Right lobe of liver (tissue), 4 donors: ENCODE measurements at regions not wholly inside any gene's neighbourhood (a gene's known extent, or its start where the extent isn't known, plus 50 kb on each side); places are given as distances from the start of the nearest gene placed in this dataset.

Experiments used
- POLR2A ChIP-seq: fragments of 450-650 bp; IDR thresholded peaks from one replicate; pipeline ENCODE4 v1.6.1; 2017; ENCODE audit warnings: antibody characterized with exemption, mild to moderate bottlenecking
- TF ChIP-seq, protein P1 (sequence below), 4 donors: fragments of 200-600 bp in 3 of 4; fragments of 450-650 bp in 1 of 4; IDR thresholded peaks; one replicate each; pipeline versions ENCODE4 v1.5.1 to v1.8.0; 2016 to 2022; ENCODE audit warnings: antibody characterized with exemption in 4 of 4, mild to moderate bottlenecking in 2 of 4
- donor health status: DM: no; HTN: no; CAD: no.
- donor health status: DM: no; HTN: no; CAD: no.
- donor health status: DM: no; HTN: yes; CAD: no.

DNA sequence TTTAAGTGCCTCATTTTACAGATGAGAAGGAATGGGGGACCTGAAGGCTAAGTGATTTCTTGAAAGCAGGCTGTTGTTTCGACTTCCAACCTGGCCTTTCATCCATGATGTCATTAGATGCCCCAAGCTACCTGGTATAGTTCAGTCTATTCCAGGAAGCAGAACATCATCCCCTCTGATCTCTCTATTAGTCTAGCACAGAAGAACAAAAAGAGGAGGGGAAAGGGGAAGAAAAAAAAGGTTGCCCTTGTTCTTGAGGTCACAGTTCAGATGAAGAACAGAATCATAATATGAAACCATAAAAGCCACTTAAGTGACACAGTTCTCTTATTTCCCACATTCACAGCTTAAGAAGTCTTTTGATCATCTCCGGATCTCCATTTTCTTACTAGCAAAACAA, 386.2 kb upstream of the HNRNPA3 start:
- TF ChIP-seq, protein P1, sequence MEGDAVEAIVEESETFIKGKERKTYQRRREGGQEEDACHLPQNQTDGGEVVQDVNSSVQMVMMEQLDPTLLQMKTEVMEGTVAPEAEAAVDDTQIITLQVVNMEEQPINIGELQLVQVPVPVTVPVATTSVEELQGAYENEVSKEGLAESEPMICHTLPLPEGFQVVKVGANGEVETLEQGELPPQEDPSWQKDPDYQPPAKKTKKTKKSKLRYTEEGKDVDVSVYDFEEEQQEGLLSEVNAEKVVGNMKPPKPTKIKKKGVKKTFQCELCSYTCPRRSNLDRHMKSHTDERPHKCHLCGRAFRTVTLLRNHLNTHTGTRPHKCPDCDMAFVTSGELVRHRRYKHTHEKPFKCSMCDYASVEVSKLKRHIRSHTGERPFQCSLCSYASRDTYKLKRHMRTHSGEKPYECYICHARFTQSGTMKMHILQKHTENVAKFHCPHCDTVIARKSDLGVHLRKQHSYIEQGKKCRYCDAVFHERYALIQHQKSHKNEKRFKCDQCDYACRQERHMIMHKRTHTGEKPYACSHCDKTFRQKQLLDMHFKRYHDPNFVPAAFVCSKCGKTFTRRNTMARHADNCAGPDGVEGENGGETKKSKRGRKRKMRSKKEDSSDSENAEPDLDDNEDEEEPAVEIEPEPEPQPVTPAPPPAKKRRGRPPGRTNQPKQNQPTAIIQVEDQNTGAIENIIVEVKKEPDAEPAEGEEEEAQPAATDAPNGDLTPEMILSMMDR (IDR thresholded peaks at IDR 0.05), result no peak
- TF ChIP-seq POLR2A, result no peak
